ENCODE measurements at regions not wholly inside any gene's neighbourhood (a gene's known extent, or its start where the extent isn't known, plus 50 kb on each side); places are given as distances from the start of the nearest gene placed in this dataset.

GRCh38 chr14:42145766-42146165 lies 539.1 kb downstream of the LRFN5 start:
- TF ChIP-seq, protein P1, sequence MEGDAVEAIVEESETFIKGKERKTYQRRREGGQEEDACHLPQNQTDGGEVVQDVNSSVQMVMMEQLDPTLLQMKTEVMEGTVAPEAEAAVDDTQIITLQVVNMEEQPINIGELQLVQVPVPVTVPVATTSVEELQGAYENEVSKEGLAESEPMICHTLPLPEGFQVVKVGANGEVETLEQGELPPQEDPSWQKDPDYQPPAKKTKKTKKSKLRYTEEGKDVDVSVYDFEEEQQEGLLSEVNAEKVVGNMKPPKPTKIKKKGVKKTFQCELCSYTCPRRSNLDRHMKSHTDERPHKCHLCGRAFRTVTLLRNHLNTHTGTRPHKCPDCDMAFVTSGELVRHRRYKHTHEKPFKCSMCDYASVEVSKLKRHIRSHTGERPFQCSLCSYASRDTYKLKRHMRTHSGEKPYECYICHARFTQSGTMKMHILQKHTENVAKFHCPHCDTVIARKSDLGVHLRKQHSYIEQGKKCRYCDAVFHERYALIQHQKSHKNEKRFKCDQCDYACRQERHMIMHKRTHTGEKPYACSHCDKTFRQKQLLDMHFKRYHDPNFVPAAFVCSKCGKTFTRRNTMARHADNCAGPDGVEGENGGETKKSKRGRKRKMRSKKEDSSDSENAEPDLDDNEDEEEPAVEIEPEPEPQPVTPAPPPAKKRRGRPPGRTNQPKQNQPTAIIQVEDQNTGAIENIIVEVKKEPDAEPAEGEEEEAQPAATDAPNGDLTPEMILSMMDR (conservative IDR thresholded peaks at IDR 0.05; ENCODE audit: low read depth, low read length) = no peak
- TF ChIP-seq EZH2 (IDR thresholded peaks at IDR 0.05; ENCODE audit: borderline replicate concordance, low read depth, low read length, poor library complexity, severe bottlenecking) = no peak
- no TSS peak for BruUV-seq (replicated peaks)
- Histone ChIP-seq H3K9me3 (ENCODE audit: low read depth, low read length, poor library complexity, severe bottlenecking) (no peaks in the 10 kb centered on the region), H3K27me3 (replicated peaks; ENCODE audit: insufficient read depth, low read depth, low read length, poor library complexity) (no peaks in the 10 kb centered on the region), H3K27ac (ENCODE audit: low read depth, low read length, poor library complexity, severe bottlenecking) (no peak overlapping the region), H3K36me3 (ENCODE audit: insufficient read depth, low read length, poor library complexity, severe bottlenecking) (no peaks in the 10 kb centered on the region), H3K4me3 (ENCODE audit: low read depth, low read length, poor library complexity, severe bottlenecking) (no peak overlapping the region), H3K4me1 (ENCODE audit: insufficient read depth, low read length, poor library complexity, severe bottlenecking) (no peaks in the 10 kb centered on the region)
- no peak for DNase-seq (ENCODE audit: low spot score)
- POLR2A ChIA-PET (ENCODE audit: low non-redundant PET) = interaction anchor here (0.7 kb wide), 1 partner anchor 16 kb away, joined by 3 read pairs; no protein-coding TSS in a partner anchor
- intact Hi-C loops (cut with micrococcal nuclease; ENCODE audit: unreplicated experiment) = no loop called here
- CTCF ChIA-PET = no interaction called here

GRCh38 chr14:42143114-42143513 lies 536.4 kb downstream of the LRFN5 start:
- intact Hi-C loops (cut with micrococcal nuclease; ENCODE audit: unreplicated experiment) = no loop called here
- H3K4me1 ChIP-seq (ENCODE audit: insufficient read depth, low read length, poor library complexity, severe bottlenecking) = no peaks in the 10 kb centered on the region
- DNase-seq (ENCODE audit: low spot score) = no peak
- H3K4me3 ChIP-seq (ENCODE audit: low read depth, low read length, poor library complexity, severe bottlenecking) = no peak overlapping the region
- H3K36me3 ChIP-seq (ENCODE audit: insufficient read depth, low read length, poor library complexity, severe bottlenecking) = no peaks in the 10 kb centered on the region
- no peaks in the 10 kb centered on the region for H3K27me3 ChIP-seq (replicated peaks; ENCODE audit: insufficient read depth, low read depth, low read length, poor library complexity)
- ChIA-PET CTCF (no interaction called here), POLR2A (ENCODE audit: low non-redundant PET) (no interaction called here)
- H3K9me3 ChIP-seq (ENCODE audit: low read depth, low read length, poor library complexity, severe bottlenecking) = no peaks in the 10 kb centered on the region
- TF ChIP-seq EZH2 (IDR thresholded peaks at IDR 0.05; ENCODE audit: borderline replicate concordance, low read depth, low read length, poor library complexity, severe bottlenecking) = no peak
- TF ChIP-seq, protein P1 (conservative IDR thresholded peaks at IDR 0.05; ENCODE audit: low read depth, low read length) = no peak
- H3K27ac ChIP-seq (ENCODE audit: low read depth, low read length, poor library complexity, severe bottlenecking) = no peak overlapping the region
- BruUV-seq (replicated peaks) = no TSS peak

GRCh38 chr14:42141328-42141727 lies 534.7 kb downstream of the LRFN5 start:
- Histone ChIP-seq H3K9me3 (ENCODE audit: low read depth, low read length, poor library complexity, severe bottlenecking) (no peaks in the 10 kb centered on the region), H3K27ac (ENCODE audit: low read depth, low read length, poor library complexity, severe bottlenecking) (no peak overlapping the region), H3K4me1 (ENCODE audit: insufficient read depth, low read length, poor library complexity, severe bottlenecking) (no peaks in the 10 kb centered on the region), H3K4me3 (ENCODE audit: low read depth, low read length, poor library complexity, severe bottlenecking) (no peak overlapping the region), H3K27me3 (replicated peaks; ENCODE audit: insufficient read depth, low read depth, low read length, poor library complexity) (no peaks in the 10 kb centered on the region), H3K36me3 (ENCODE audit: insufficient read depth, low read length, poor library complexity, severe bottlenecking) (no peaks in the 10 kb centered on the region)
- TF ChIP-seq, protein P1 (conservative IDR thresholded peaks at IDR 0.05; ENCODE audit: low read depth, low read length) = no peak
- TF ChIP-seq EZH2 (IDR thresholded peaks at IDR 0.05; ENCODE audit: borderline replicate concordance, low read depth, low read length, poor library complexity, severe bottlenecking) = no peak
- no TSS peak for BruUV-seq (replicated peaks)
- POLR2A ChIA-PET (ENCODE audit: low non-redundant PET) = no interaction called here
- no peak for DNase-seq (ENCODE audit: low spot score)
- intact Hi-C loops (cut with micrococcal nuclease; ENCODE audit: unreplicated experiment) = no loop called here
- CTCF ChIA-PET = no interaction called here
